ENCODE measurements at regions not wholly inside any gene's neighbourhood (a gene's known extent, or its start where the extent isn't known, plus 50 kb on each side); places are given as distances from the start of the nearest gene placed in this dataset.

- no peak for TF ChIP-seq CTCF (IDR thresholded peaks at IDR 0.05)
- no peak for TF ChIP-seq POLR2A (IDR thresholded peaks at IDR 0.05)
Measured at GRCh38 chr7:114175125-114175524, 239.5 kb upstream of the FOXP2 start.
